Sigmoid colon (tissue), 6 donors: ENCODE measurements at regions not wholly inside any gene's neighbourhood (a gene's known extent, or its start where the extent isn't known, plus 50 kb on each side); places are given as distances from the start of the nearest gene placed in this dataset.

Experiments used
- DNase-seq: peaks from one replicate; pipeline ENCODE4 v3.0.0-alpha.2; 2019
- H3K27ac ChIP-seq, 4 donors: fragments of 200-600 bp; sonication (generic); one replicate each; pipeline ENCODE4 v1.5.1; 2016 to 2019; ENCODE audit warnings: mild to moderate bottlenecking in 1 of 4
- H3K27me3 ChIP-seq, 3 donors: fragments of 200-600 bp; sonication (generic); one replicate each; pipeline ENCODE4 v1.5.1; 2019; ENCODE audit warnings: mild to moderate bottlenecking in 1 of 3
- H3K36me3 ChIP-seq, 4 donors: fragments of 200-600 bp; sonication (generic); one replicate each; pipeline ENCODE4 v1.5.1; 2016 to 2019
- H3K4me1 ChIP-seq, 4 donors: fragments of 200-600 bp; sonication (generic); one replicate each; pipeline ENCODE4 v1.5.1; 2017 to 2019
- H3K4me3 ChIP-seq, 4 donors: fragments of 200-600 bp; sonication (generic); one replicate each; pipeline ENCODE4 v1.5.1; 2017 to 2019; ENCODE audit warnings: mild to moderate bottlenecking in 2 of 4, moderate library complexity in 1 of 4
- H3K9me3 ChIP-seq, 4 donors: fragments of 200-600 bp in 3 of 4; sonication (generic) in 3 of 4; one replicate each; pipeline versions ENCODE4 v1.5.1 to v1.6.1; 2013 to 2019
- EP300 ChIP-seq, 4 donors: sonication (generic); formaldehyde crosslinking; IDR thresholded peaks; one replicate each; pipeline ENCODE4 v1.6.1; 2017; ENCODE audit warnings: antibody characterized with exemption in 4 of 4
- POLR2A ChIP-seq, 2 donors: fragments of 450-650 bp; IDR thresholded peaks; one replicate each; pipeline ENCODE4 v1.6.1; 2016; ENCODE audit warnings: antibody characterized with exemption in 2 of 2, mild to moderate bottlenecking in 2 of 2, moderate library complexity in 2 of 2
- POLR2AphosphoS5 ChIP-seq, 4 donors: sonication (generic); formaldehyde crosslinking; IDR thresholded peaks; one replicate each; pipeline ENCODE4 v1.6.1; 2017; ENCODE audit warnings: antibody characterized with exemption in 4 of 4
- WGBS, 2 donors: extraction: QIAGEN DNeasy Blood & Tissue Kit; methylation state at CpG; one replicate each; pipeline ENCODE4 v1.1.7; 2013; 5-methylcytosine and 5-hydroxymethylcytosine counted together
- intact Hi-C: fragments of 100-400 bp; cut with DNase I; formaldehyde crosslinking; loops from one replicate; pipeline ENCODE4 v1.15.1; 2023
- TF ChIP-seq, protein P1 (sequence below), 4 experiments: fragments of 450-650 bp in 3 of 4; fragments of 200-600 bp in 1 of 4; IDR thresholded peaks; one replicate each; pipeline ENCODE4 v1.5.1; 2016 to 2019; ENCODE audit warnings: antibody characterized with exemption in 4 of 4, mild to moderate bottlenecking in 3 of 4, moderate library complexity in 2 of 4
- donor health status: healthy with polysubstance abuse.
- donor health status: healthy.

DNA sequence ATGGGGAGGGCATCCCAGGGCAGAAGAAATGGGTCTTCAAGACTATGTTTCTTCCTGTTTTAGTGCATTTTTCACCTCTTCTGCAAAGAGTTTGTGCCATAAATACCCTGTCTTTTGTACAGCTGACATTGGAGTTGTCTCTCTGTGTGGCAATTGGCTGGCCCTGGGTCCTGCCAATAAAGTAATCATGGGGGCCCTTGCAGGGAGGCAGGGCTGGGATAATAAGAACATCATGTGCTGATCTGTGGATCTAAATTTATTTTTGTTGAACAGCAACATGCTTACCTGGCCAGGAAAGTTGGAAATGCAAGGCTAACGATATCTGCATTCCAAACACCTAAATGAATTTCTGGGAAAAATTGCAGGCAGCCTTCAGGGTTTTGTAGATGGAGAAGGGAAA lies 174.6 kb upstream of the GATB start:
- DNase-seq, result no peak
- no peak overlapping the region for H3K4me3 ChIP-seq
- H3K27ac ChIP-seq, result no peak overlapping the region
- no peaks in the 10 kb centered on the region for H3K27me3 ChIP-seq
- WGBS, 2 donors, result 96% methylated on average over 1 of the region's 1 CpG
- intact Hi-C loops, result no loop called here
- no peaks in the 10 kb centered on the region for H3K9me3 ChIP-seq
- no peaks in the 10 kb centered on the region for H3K36me3 ChIP-seq
- no peaks in the 10 kb centered on the region for H3K4me1 ChIP-seq
- no peak for TF ChIP-seq POLR2AphosphoS5 (IDR thresholded peaks at IDR 0.05)
- TF ChIP-seq EP300 (IDR thresholded peaks at IDR 0.05), result no peak
- TF ChIP-seq, protein P1, sequence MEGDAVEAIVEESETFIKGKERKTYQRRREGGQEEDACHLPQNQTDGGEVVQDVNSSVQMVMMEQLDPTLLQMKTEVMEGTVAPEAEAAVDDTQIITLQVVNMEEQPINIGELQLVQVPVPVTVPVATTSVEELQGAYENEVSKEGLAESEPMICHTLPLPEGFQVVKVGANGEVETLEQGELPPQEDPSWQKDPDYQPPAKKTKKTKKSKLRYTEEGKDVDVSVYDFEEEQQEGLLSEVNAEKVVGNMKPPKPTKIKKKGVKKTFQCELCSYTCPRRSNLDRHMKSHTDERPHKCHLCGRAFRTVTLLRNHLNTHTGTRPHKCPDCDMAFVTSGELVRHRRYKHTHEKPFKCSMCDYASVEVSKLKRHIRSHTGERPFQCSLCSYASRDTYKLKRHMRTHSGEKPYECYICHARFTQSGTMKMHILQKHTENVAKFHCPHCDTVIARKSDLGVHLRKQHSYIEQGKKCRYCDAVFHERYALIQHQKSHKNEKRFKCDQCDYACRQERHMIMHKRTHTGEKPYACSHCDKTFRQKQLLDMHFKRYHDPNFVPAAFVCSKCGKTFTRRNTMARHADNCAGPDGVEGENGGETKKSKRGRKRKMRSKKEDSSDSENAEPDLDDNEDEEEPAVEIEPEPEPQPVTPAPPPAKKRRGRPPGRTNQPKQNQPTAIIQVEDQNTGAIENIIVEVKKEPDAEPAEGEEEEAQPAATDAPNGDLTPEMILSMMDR (IDR thresholded peaks at IDR 0.05), result no peak
- TF ChIP-seq POLR2A (IDR thresholded peaks at IDR 0.05), result no peak

DNA sequence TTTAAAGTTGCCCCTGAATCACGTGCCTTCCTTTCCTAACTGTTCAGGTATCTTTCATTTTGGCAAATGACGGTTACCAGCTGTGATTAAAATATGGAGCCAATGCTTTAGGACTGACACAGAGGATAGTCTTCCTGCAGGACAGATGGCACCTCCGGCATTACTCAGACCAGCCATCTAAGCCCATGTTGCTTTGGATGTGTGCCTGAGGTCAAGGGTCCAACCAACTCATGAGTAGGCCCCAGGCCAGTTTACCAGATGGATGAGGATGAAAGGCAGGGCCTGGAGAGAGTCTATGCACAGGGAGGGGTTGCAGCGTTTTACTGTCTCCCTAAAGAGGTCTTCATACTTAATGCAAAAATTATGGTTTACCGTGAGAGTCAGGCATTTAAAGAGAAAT lies 174.0 kb upstream of the GATB start:
- H3K27me3 ChIP-seq, result no peaks in the 10 kb centered on the region
- H3K4me1 ChIP-seq, result no peaks in the 10 kb centered on the region
- TF ChIP-seq EP300 (IDR thresholded peaks at IDR 0.05) (no peak), POLR2AphosphoS5 (IDR thresholded peaks at IDR 0.05) (no peak), POLR2A (IDR thresholded peaks at IDR 0.05) (no peak)
- TF ChIP-seq, protein P1 (IDR thresholded peaks at IDR 0.05), result no peak
- no peaks in the 10 kb centered on the region for H3K36me3 ChIP-seq
- no peak for DNase-seq
- intact Hi-C loops, result no loop called here
- H3K27ac ChIP-seq, result no peak overlapping the region
- H3K9me3 ChIP-seq, result no peaks in the 10 kb centered on the region
- 89 to 93% methylated on average over 5 of the region's 5 CpGs for WGBS, 2 donors
- no peak overlapping the region for H3K4me3 ChIP-seq

DNA sequence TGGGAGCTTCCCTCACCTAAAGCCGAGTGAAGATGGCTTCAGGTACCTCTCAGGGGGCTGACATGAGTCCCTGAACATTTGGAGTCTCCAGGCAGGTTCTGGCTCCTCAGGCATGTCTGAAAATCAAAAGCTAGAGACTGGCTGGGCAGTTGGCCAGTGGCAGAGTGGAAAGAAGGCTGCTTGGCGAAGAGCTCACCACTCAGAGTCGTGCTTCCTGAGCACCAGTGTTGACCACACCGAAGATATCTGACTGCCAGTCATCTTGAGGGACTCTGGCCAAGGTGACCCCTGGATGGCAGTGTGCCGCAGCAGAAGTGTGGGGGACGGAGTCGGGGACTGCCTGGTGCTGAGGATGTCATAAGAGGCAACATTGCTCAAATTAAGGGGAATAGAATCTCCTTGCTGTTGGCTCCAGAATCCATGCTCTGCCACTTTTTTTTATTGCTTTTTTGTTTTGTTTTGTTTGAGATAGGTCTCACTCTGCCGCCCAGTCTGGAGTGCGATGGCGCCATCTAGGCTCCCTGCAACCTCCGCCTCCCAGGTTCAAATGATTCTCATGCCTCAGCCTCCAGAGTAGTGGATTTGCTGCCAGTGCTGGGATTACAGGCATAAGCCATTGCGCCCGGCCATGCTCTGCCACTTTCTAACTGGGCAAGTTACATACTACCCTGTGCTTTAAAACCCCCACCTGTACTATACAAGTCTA lies 172.5 kb upstream of the GATB start:
- 92 to 94% methylated on average over 13 of the region's 13 CpGs for WGBS, 2 donors
- Histone ChIP-seq H3K9me3 (no peaks in the 10 kb centered on the region), H3K27ac (no peak overlapping the region), H3K27me3 (no peaks in the 10 kb centered on the region), H3K4me1 (no peaks in the 10 kb centered on the region), H3K4me3 (no peak overlapping the region), H3K36me3 (no peaks in the 10 kb centered on the region)
- no peak for TF ChIP-seq POLR2A (IDR thresholded peaks at IDR 0.05)
- TF ChIP-seq, protein P1 (IDR thresholded peaks at IDR 0.05), result no peak
- TF ChIP-seq POLR2AphosphoS5 (IDR thresholded peaks at IDR 0.05), result no peak
- TF ChIP-seq EP300 (IDR thresholded peaks at IDR 0.05), result no peak
- DNase-seq, result no peak
- intact Hi-C loops, result no loop called here

DNA sequence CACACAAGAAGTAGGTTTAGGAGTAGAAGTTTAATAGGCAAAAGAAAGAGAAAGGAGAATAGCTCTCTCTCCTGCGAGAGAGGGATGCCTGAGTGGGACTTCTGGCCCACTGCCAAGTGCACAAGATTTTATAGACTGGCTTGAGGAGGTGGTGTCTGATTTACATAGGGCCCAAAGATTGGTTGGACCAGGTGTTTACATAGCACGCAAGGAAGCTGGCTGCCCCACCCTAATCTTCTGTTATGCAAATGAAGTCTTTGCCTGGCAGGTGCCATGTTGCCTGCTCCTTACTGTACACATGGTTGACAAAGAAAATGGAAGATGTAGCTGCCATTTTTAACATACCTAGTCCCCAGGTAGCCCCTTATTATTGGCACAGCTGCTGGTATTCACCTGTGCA lies 170.8 kb upstream of the GATB start:
- Histone ChIP-seq H3K4me3 (no peak overlapping the region), H3K9me3 (no peaks in the 10 kb centered on the region), H3K27ac (no peak overlapping the region), H3K4me1 (no peaks in the 10 kb centered on the region), H3K36me3 (no peaks in the 10 kb centered on the region), H3K27me3 (no peaks in the 10 kb centered on the region)
- no peak for TF ChIP-seq EP300 (IDR thresholded peaks at IDR 0.05)
- WGBS, 2 donors, result 26 to 55% methylated on average over 2 of the region's 2 CpGs
- DNase-seq, result no peak
- intact Hi-C loops, result no loop called here

DNA sequence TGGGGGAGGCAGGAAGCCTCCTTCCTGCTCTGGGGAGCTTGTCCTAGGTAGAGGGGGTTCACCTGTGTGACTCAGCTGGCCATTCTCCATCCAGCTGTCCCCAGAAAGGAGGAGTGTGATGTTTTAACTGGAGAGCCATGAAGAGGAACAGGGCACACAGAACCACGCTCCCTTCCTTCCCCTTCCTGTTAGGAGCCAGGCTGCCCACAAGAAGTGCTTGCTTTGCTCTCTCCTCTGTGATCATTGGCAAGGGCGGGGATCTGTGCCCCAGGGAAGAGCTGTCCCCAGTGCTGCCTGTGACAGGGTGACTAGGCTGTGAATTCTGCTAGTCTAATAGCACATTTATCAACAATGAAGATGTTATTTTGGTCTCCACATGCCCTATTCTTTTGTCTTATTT lies 169.6 kb upstream of the GATB start:
- no peak for DNase-seq
- Histone ChIP-seq H3K36me3 (no peaks in the 10 kb centered on the region), H3K4me3 (no peak overlapping the region), H3K9me3 (no peaks in the 10 kb centered on the region), H3K27ac (no peak overlapping the region), H3K27me3 (no peaks in the 10 kb centered on the region), H3K4me1 (no peaks in the 10 kb centered on the region)
- TF ChIP-seq POLR2A (IDR thresholded peaks at IDR 0.05) (no peak), EP300 (IDR thresholded peaks at IDR 0.05) (no peak), POLR2AphosphoS5 (IDR thresholded peaks at IDR 0.05) (no peak)
- TF ChIP-seq, protein P1 (IDR thresholded peaks at IDR 0.05), result no peak
- intact Hi-C loops, result no loop called here
- WGBS, 2 donors, result 54 to 68% methylated on average over 2 of the region's 2 CpGs
